Left colon (tissue), 2 donors: ENCODE measurements at regions not wholly inside any gene's neighbourhood (a gene's known extent, or its start where the extent isn't known, plus 50 kb on each side); places are given as distances from the start of the nearest gene placed in this dataset.

ENCODE experiments used
- ATAC-seq: fragments of 200-7000 bp; cut with Tn5 transposase; one replicate; pipeline ENCODE4 v1.9.1; 2020; ENCODE audit warnings: mild to moderate bottlenecking, moderate library complexity
- DNase-seq, 2 donors: peaks; one replicate each; pipeline ENCODE4 v3.0.0-alpha.2; 2020
- intact Hi-C, 2 donors: fragments of 100-400 bp; cut with DNase I in 1 of 2; cut with micrococcal nuclease in 1 of 2; formaldehyde crosslinking; loops; one replicate each; pipeline versions ENCODE4 v1.11.2 to v1.14.0; 2022; cut with DNase I, micrococcal nuclease
- donor health status: DM: no; HTN: no; CAD: no.
- donor health status: DM: yes; HTN: yes; CAD: no.

- intact Hi-C loops: no loop called here
- no peak for ATAC-seq
- DNase-seq: no peak
These were observed 77.1 kb downstream of the ARF6 start for GRCh38 chr14:49969961-49970360.

- ATAC-seq (no peak), DNase-seq (no peak)
- intact Hi-C loops: no loop called here
These were observed 77.7 kb downstream of the ARF6 start for GRCh38 chr14:49970474-49971147.

GRCh38 chr14:49971156-49972130 is 78.6 kb downstream of the ARF6 start:
- DNase-seq (no peak), ATAC-seq (peak; percentile 33)
- intact Hi-C loops: no loop called here

GRCh38 chr14:49972131-49972671 is 79.3 kb downstream of the ARF6 start:
- intact Hi-C loops: no loop called here
- DNase-seq (peak; percentile 55 to 73), ATAC-seq (peak; percentile 64)

GRCh38 chr14:49972823-49973222 is 79.9 kb downstream of the ARF6 start:
- peak; percentile 66 to 80 for DNase-seq
- ATAC-seq: peak; percentile 66
- intact Hi-C loops: no loop called here

- no peak for ATAC-seq
- DNase-seq: no peak
- intact Hi-C loops: no loop called here
These were observed 82.4 kb downstream of the ARF6 start for GRCh38 chr14:49975276-49975675.

- DNase-seq (peak; percentile 50 to 81), ATAC-seq (peak; percentile 67)
These were observed 82.9 kb downstream of the ARF6 start for GRCh38 chr14:49975799-49976198.

GRCh38 chr14:49977126-49977841 is 84.4 kb downstream of the ARF6 start:
- no peak for DNase-seq
- intact Hi-C loops: no loop called here
- ATAC-seq: no peak

More at GRCh38 chr14:49975799-49976198, 82.9 kb downstream of the ARF6 start:
- intact Hi-C loops: no loop called here

- DNase-seq: no peak
- intact Hi-C loops: no loop called here
- ATAC-seq: no peak
These were observed 87.1 kb downstream of the ARF6 start for GRCh38 chr14:49980027-49980426.

- intact Hi-C loops: no loop called here
- no peak for ATAC-seq
- DNase-seq: no peak
These were observed 89.2 kb downstream of the ARF6 start for GRCh38 chr14:49982082-49982481.

- intact Hi-C loops: no loop called here
- no peak for ATAC-seq
- no peak for DNase-seq
These were observed 89.6 kb downstream of the ARF6 start for GRCh38 chr14:49982501-49982951.

GRCh38 chr14:49984424-49984823 is 91.5 kb downstream of the ARF6 start:
- DNase-seq (no peak), ATAC-seq (no peak)
- intact Hi-C loops: no loop called here

GRCh38 chr14:49986343-49987014 is 93.6 kb downstream of the ARF6 start:
- ATAC-seq: no peak
- DNase-seq: no peak
- intact Hi-C loops: no loop called here

- ATAC-seq: peak; percentile 50
- DNase-seq: no peak
- intact Hi-C loops: no loop called here
These were observed 95.5 kb downstream of the ARF6 start for GRCh38 chr14:49988080-49988990.

- DNase-seq: no peak
These were observed 97.1 kb downstream of the ARF6 start for GRCh38 chr14:49989966-49990365.

GRCh38 chr14:49991491-49991890 is 98.6 kb downstream of the ARF6 start:
- no peak for ATAC-seq
- intact Hi-C loops: no loop called here
- no peak for DNase-seq

More at GRCh38 chr14:49989966-49990365, 97.1 kb downstream of the ARF6 start:
- peak; percentile 46 for ATAC-seq
- intact Hi-C loops: no loop called here

- no peak for DNase-seq
- ATAC-seq: no peak
- intact Hi-C loops: no loop called here
These were observed 99.2 kb downstream of the ARF6 start for GRCh38 chr14:49992036-49992435.

GRCh38 chr14:49992448-49992847 is 99.6 kb downstream of the ARF6 start:
- intact Hi-C loops: no loop called here
- ATAC-seq (no peak), DNase-seq (no peak)
